ENCODE measurements at regions not wholly inside any gene's neighbourhood (a gene's known extent, or its start where the extent isn't known, plus 50 kb on each side); places are given as distances from the start of the nearest gene placed in this dataset.
A peak's percentile ranks its signal among the peaks of the same experiment; 100 is the strongest.

DNA sequence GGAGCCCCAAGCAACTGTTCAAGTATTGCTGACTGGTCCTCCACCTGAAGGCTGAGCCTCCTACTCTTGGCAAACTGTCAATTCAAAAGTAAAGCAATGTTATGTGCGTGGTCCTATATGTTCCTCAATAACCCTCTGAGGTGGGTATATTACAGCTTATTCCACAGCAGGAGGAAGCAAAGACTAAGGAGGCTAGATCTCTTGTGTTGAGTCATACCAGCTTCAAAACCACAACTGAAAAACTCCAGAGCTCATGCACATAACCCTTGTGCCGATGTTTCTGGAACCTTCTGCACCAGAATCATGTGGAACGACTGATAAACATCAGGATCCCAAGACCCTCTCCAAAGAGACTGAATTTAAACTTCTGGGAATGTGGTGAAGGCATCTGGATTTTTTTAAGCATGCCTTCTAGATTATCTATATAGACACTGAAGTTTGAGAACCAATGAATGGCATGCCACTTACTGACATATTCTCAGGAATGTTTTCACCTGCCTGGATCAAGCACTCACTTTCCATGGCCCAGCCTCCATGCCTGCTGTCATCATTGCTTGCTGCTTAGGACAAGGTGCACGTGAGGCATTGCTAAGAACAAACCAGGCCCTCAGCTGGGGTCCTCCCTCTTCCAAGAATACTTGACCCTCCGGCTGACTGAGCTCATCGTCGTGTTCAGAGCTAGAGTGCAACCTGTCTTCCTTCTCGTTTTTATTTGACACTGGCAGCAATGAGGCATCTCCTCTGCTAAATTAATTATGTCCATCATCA, 194.7 kb downstream of the BCL11B start:
- Histone ChIP-seq H3K27ac (ENCODE audit: extremely low read length, insufficient read depth, low read length) (no peak overlapping the region), H4K20me1 (ENCODE audit: insufficient read depth, low read length) (no peaks in the 10 kb centered on the region), H3K4me3 (replicated peaks in 1 of 3; ENCODE audit: insufficient read depth in 1 of 3, low read depth in 2 of 3, low read length in 3 of 3) (no peak overlapping the region), H3K4me2 (ENCODE audit: low read depth, low read length) (no peak overlapping the region), H3K4me1 (ENCODE audit: insufficient read depth, low read length) (no peaks in the 10 kb centered on the region), H3K9me3 (ENCODE audit: low read length) (no peaks in the 10 kb centered on the region), H2AFZ (ENCODE audit: low read length) (no peak overlapping the region), H3K27me3 (ENCODE audit: control insufficient read depth in 1 of 2, insufficient read depth in 2 of 2, low read length in 2 of 2) (no peaks in the 10 kb centered on the region; a peak in 2 of 5 replicates), H3K79me2 (ENCODE audit: insufficient read depth, low read length) (no peaks in the 10 kb centered on the region), H3K36me3 (replicated peaks in 1 of 2; ENCODE audit: control insufficient read depth in 1 of 2, insufficient read depth in 2 of 2, low read length in 2 of 2) (no peaks in the 10 kb centered on the region), H3K9ac (ENCODE audit: insufficient read depth, low read depth, low read length) (no peak overlapping the region)
- ChIA-PET CTCF (ENCODE audit: low intra/inter-chr PET ratio, low total read pairs) (no interaction called here), POLR2A (no interaction called here)
- in situ Hi-C loops (cut with HindIII; ENCODE audit: extremely low pct_ligation_motif_present, low pct_unique_long_range_greater_than_20kb) = no loop called here
- no peak for ATAC-seq
- 1% methylated on average over 6 of the region's 8 CpGs for whole genome bisulfite sequencing (ENCODE audit: low lambda C conversion rate)
- DNase-seq (ENCODE audit: low spot score) = no peak
- intact Hi-C loops (cut with micrococcal nuclease; ENCODE audit: unreplicated experiment) = no loop called here
- FAIRE-seq = no peak
- no peak for TF ChIP-seq ZNF567 (CRISPR knock-in tag; IDR thresholded peaks at IDR 0.05; ENCODE audit: borderline replicate concordance)
- TF ChIP-seq PCBP2 (optimal IDR thresholded peaks at IDR 0.05; ENCODE audit: low read depth, low read length, poor library complexity, severe bottlenecking) = no peak
- no peak for TF ChIP-seq ZNF629 (CRISPR knock-in tag; conservative IDR thresholded peaks at IDR 0.05)
- no TSS peak for BruUV-seq (replicated peaks)

DNA sequence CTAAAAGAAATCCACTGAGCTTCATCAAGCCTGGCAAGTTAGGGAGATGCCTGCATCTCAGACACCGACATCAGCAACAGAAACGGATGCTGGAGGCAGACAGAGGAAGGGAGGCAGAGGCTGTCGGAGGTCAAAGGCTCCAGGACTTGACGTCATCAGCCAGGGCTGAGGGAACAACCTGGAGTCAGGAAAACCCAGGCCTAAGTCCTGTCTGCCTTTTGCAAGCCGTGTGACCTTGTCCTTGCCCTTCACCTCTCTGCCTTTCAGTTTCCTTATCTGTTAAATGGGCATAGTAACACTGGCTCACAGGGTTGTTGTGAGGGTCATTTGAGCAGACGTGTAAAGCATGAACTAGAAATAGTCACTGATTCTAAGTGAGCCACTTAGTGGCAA, 194.2 kb downstream of the BCL11B start:
- H3K4me1 ChIP-seq (ENCODE audit: insufficient read depth, low read length) = no peaks in the 10 kb centered on the region
- no peaks in the 10 kb centered on the region for H3K79me2 ChIP-seq (ENCODE audit: insufficient read depth, low read length)
- FAIRE-seq (no peak), ATAC-seq (no peak), DNase-seq (ENCODE audit: low spot score) (no peak)
- no peak overlapping the region for H3K4me2 ChIP-seq (ENCODE audit: low read depth, low read length)
- H3K27ac ChIP-seq (ENCODE audit: extremely low read length, insufficient read depth, low read length) = no peak overlapping the region
- POLR2A ChIA-PET = no interaction called here
- CTCF ChIA-PET (ENCODE audit: low intra/inter-chr PET ratio, low total read pairs) = no interaction called here
- no peak overlapping the region for H3K9ac ChIP-seq (ENCODE audit: insufficient read depth, low read depth, low read length)
- TF ChIP-seq ETV6 (CRISPR knock-in tag; conservative IDR thresholded peaks at IDR 0.05) = no peak
- peak; percentile 64 for TF ChIP-seq CREB1 (IDR thresholded peaks at IDR 0.05)
- no peak for TF ChIP-seq CREB1 (CRISPR knock-in tag; IDR thresholded peaks at IDR 0.05)
- TF ChIP-seq ARNT2 (CRISPR knock-in tag; IDR thresholded peaks at IDR 0.05; ENCODE audit: low read depth) = no peak
- no peak overlapping the region for H2AFZ ChIP-seq (ENCODE audit: low read length)
- H4K20me1 ChIP-seq (ENCODE audit: insufficient read depth, low read length) = no peaks in the 10 kb centered on the region
- H3K36me3 ChIP-seq (replicated peaks in 1 of 2; ENCODE audit: control insufficient read depth in 1 of 2, insufficient read depth in 2 of 2, low read length in 2 of 2) = no peaks in the 10 kb centered on the region
- in situ Hi-C loops (cut with HindIII; ENCODE audit: extremely low pct_ligation_motif_present, low pct_unique_long_range_greater_than_20kb) = no loop called here
- intact Hi-C loops (cut with micrococcal nuclease; ENCODE audit: unreplicated experiment) = no loop called here
- WGBS (ENCODE audit: low lambda C conversion rate) = 2% methylated on average over 6 of the region's 6 CpGs
- H3K27me3 ChIP-seq (ENCODE audit: control insufficient read depth in 1 of 2, insufficient read depth in 2 of 2, low read length in 2 of 2) = no peaks in the 10 kb centered on the region; a peak in 2 of 5 replicates
- BruUV-seq (replicated peaks) = no TSS peak
- H3K9me3 ChIP-seq (ENCODE audit: low read length) = no peaks in the 10 kb centered on the region
- no peak overlapping the region for H3K4me3 ChIP-seq (replicated peaks in 1 of 3; ENCODE audit: insufficient read depth in 1 of 3, low read depth in 2 of 3, low read length in 3 of 3)

Data from HepG2 (cell line).